ENCODE measurements at regions not wholly inside any gene's neighbourhood (a gene's known extent, or its start where the extent isn't known, plus 50 kb on each side); places are given as distances from the start of the nearest gene placed in this dataset.

DNA sequence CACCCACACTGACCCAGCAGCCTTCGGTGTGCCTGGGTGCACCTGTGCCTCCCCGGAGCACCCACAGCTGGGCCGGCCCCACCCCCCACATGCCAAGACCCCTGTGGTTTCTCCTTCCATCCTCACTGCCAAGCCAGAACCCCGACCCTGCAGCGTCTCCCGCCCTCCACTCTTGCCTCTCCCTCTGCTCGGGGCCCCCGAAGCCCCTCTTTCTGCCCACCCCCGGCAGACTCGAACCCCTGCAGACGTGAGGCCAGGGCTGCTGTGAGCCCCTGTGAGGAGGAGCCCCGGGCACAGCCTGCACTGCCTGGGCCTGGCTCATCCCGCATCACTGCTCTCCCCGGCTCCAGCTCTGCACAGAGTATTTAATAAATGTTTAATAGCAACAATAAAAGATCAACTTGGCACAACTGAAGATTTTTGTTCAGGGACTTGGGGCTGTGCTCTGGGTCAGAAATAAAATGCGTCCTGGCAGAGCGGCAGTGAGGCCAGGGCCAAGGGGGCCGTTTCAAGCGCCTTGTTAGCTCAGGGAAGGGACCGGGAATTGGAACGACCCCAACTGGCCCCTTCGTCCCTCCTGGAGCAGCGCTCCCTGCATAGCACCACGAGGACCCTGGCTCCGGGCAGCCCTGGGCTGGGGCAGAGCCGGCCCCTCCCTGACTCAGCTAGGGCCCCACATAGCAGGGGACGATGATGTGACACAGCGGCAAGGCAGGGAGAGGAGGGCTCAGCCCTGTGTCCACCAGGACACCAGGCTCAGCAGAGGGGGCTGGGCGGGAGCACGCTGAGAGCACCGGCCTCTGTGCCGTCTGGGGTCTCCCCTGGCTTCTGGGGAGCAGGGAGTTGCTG, 520.8 kb downstream of the BRD1 start:
- no peak for DNase-seq

DNA sequence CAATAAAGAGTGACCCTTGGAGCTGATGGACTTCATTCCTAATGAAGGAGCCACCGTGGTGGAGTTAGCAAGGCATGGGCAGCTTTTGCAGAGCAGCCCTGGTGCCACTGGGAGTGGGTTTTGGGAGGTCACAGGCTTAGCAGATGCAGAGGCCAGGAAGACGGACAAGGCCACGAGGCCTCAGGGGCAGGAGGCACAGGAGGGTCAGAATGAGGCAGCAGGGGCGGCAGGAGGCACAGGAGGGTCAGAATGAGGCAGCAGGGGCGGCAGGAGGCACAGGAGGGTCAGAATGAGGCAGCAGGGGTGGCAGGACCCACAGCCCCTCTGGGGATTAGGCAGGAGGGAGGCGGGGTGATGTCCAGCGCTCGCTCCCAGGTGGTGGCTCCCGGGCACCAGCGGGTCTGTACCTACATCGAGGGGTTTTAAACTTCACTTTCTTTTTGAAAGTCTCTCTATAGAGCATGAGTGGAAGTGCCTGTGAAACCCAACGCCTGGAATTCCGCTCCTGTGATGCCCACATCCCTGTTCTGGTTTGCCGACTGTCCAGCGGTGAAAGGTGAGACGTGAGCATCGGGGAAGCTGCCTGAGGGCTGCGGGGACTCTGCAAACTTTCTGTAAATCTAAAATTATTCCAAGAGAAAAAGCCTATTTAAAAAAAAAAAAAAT, 521.6 kb downstream of the BRD1 start:
- DNase-seq, result no peak

DNA sequence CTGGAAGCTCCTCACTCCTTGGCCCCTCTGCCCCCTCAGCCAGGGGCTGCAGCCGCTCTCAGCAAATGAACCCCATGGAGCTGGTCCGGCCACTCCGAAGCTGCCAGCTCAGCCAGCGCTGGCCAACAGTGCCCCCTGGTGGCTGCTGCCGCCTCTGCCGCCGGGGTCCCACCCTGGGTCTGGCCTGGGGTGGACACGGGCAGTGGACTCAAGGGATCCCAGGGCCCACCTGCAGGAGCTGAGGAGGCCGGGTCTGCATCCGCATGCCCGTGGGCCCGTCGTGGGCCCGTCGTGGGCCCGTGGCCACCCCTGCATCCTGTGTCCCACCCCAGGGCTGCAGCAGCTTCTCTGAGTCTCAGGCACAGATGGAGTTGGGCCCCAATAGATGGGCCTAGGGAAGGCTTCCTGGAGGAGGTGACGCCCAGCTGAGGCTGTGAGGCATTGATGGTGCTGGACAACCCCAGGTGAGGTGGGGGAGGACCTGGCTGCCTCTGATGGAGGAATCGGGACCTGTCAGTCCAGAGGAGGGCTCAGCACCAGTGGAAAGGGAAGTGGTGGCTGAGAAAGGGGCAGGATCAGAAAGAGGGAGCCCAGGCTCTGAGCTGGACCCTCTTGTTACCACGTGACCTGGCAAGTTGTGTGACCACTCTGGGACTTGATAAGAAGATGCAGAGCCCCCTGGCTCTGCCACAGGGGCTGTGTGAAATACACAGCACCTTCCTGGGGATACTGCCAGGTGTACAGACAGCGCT, 522.3 kb downstream of the BRD1 start:
- no peak for DNase-seq

DNA sequence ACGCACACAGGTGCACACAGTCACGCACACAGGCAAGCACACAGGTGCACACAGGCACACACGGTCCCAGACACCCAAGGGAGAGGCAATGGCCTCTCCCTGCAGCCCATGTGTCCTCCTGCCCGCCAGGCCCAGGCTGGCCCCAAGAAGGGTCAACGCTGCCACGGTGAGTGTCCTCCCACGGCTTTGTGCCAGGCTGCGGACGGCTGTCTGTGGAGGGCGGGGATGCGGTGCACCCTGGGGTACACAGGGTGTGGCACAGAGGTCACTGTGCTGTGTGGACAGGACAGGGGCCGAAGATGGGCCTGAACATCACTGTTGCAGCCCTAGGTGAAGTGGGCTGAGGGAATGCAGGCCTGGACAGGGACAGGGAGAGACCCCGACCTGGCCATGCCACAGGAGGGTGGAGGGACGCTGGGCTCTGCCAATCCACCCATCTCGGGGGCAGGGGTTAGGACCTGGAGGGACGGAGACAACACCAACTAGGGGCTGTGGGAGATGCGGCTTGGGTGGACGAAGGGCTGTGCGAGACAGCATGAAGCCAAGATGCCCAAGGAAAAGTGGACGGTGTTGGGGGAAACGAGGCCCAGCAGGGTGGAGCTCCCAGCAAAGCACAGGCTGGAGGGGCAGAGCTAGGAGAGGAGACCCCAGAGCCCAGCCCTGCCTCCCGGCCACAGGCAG, 523.8 kb downstream of the BRD1 start:
- no peak for DNase-seq

DNA sequence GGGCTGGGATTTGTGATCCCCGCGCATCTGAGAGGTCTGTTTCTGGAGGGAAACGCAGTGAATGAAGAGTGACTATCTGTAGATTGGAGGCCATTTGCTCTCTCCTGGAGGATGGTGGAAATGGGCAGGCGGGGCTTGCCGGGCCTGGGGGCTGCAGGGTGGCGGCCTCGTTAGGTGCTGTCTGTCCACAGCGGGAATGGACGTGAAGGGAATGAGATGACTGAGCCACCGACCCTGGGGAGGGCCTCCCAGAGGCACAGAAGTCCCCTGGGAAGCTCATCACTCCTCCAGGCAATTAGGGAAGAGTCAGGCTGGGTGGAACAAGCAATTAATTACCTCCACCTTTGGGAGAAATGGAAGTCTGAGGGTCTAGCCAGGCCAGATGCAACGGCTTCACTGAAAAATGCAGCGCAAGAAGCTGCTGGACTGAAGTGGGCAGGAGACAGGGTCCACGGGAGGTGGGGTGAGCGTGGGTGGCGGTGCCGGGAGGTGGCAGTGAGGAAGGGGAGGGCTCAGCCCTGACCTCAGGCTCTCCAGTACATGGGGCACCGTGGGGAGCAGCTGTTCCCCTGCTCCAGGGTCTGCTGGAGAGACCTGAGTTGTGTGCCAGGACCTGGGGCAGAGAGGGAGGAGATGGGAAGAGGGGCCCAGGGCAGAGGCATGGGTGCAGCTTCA, 524.5 kb downstream of the BRD1 start:
- no peak for DNase-seq

DNA sequence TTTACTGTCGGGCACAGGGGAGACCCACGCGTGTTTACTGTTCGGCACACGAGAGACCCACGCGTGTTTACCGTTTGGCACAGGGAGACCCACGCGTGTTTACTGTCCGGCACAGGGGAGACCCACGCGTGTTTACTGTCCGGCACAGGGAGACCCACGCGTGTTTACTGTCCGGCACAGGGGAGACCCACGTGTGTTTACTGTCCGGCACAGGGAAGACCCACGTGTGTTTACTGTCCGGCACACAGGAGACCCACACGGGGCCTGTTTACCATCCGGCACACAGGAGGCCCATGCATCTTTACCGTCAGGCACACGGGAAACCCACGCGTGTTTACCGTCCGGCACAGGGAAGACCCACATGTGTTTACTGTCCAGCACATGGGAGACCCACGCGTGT, 525.1 kb downstream of the BRD1 start:
- DNase-seq, result no peak

DNA sequence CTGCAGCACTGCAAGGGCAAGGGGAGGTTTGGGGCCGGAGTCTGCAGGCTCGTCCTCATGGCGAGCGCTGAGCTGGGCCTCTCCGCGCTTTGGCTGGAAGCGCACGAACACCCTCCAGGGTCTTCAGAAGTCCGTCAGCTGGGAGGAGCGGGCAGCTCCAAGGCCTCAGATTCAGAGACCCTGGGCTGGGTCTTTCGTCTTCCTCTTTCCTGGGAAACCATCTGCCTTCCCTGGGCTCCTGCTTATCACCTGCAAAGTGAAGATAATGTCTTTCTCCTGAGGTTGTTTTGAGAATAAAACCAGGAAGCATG, 525.6 kb downstream of the BRD1 start:
- no peak for DNase-seq

DNA sequence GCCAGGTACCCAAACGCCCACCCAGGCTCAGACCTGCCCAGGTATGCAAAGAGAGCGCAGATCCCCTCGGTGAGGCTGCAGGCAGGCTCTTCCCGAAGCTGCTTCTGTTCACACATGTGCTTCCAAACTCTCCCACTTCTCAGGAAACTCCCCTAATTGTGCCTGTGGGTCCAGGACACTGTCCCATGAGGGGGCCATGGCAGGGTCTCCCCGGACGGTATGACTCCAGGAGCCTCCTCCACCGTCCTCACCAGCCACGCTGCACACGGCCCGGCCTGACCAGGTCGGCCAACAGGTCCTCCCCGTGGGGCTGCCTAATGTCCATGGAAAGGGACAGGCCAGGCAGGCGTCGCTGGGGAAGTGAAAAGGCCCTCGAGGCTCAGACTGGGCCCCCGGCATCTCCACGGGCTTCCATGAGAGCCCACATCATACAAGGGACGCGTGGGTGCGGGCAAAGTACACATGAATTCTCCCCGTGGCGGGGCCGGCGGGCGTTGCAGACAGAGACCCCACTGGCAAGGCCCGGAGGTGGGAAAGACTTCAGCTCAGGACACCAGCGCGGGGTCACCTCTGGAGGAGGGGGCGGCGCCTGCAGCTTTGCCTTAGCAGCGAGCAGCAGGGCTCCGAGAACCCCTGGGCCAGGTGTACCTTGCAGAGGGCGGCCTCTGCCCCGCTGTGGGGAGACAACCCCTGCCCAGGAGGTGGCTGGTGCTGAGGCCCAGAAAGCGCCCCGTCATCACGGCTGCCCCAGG, 526.1 kb downstream of the BRD1 start:
- DNase-seq, result no peak

DNA sequence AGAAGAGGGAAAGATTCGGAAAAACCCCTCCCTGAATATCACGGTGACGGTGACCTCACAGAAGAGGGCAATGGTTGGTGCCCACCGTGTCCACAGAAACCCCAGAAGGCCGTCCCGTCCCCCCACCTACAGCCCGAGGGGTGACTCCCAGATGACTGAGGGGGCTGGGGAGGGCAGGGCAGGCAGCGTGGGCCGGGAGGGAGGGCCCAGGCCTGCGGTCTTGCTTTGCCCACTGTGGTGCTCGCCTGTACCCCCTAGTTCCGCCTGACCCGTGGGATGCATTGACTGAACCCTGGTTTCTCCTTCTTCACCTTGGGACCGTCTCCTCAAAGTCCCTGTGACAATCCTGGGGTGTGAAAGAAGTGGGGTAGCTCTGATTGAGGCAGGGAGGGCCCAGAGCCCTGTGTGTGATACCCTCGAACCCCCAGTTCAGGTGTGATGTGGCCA, 526.7 kb downstream of the BRD1 start:
- no peak for DNase-seq

DNA sequence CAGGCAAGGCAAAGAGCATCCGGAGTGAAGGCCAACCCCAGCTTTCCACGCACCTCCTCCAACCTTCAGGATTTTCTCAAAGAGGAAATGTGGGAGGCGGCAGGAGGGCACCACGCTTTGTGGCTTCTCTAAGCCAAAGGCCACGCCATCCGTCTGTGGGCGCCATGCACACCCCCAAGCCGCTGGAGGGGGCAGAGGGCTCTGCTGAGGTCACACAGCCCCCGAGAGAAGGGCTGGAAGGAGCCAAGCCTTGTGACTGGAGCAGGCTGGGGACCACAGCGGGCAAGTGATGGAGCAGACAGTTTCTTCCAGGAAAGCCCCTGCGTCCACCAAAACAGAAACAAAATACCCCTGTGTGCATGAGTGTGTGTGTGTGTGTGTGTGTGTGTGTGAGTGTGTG, 527.4 kb downstream of the BRD1 start:
- no peak for DNase-seq

DNA sequence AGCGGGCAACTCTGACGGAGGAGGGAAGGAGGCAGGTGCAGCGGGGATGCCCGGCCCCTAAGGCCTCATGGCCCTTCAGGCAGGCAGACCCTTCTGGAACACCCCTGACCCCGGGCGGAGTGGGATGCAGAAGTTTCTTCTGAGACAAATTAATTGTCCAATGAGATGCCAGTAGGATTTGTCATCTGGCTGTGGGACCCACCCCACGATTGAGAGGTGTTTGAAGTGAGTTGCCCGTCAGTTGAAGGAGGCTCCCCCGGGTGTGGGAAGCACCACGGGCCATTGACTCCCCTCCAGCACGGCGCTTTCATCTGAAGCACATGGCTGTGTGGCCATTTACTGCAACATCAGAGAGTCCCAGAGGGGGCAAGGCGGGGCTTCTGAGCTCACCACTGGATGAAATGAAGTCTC, 527.8 kb downstream of the BRD1 start:
- no peak for DNase-seq

DNA sequence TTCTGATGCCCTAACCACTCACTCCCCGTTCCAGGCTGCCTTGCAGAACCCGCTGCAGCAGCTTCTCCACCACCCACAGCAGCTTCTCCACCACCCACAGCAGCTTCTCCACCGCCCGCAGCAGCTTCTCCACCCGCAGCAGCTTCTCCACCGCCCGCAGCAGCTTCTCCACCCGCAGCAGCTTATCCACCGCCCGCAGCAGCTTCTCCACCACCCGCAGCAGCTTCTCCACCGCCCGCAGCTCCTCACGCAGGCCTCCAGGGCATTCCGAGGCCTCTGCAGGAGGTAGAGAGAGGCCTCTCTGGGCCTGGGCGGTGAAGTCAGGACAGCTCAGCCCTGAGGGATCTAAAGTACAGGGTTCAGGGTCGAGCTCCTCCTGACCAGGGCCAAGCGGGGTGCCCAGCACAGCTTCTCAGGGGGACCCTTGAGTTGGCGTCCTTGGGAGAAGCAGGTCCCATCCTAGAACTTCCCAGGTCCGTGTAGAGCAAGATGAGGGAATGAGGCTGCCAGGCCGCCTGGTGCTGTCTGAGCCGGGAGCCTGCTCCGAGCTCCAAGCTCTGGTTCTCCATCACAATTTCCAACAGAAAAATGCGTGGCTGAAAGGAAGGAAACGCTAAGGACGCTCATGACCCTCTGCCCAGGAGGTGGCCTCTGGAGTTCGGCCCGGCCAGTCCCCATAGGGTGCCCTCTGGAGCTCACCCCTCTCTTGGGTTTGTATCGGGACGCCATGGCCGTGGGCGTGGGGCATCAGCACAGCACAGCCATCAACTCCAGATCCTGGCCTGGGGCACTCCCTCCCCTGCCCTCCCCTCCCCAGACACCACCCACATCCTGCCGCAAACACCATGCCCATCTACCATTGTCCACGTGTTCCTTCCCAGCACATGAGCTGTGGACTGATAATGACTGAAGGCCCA, 528.6 kb downstream of the BRD1 start:
- no peak for DNase-seq

DNA sequence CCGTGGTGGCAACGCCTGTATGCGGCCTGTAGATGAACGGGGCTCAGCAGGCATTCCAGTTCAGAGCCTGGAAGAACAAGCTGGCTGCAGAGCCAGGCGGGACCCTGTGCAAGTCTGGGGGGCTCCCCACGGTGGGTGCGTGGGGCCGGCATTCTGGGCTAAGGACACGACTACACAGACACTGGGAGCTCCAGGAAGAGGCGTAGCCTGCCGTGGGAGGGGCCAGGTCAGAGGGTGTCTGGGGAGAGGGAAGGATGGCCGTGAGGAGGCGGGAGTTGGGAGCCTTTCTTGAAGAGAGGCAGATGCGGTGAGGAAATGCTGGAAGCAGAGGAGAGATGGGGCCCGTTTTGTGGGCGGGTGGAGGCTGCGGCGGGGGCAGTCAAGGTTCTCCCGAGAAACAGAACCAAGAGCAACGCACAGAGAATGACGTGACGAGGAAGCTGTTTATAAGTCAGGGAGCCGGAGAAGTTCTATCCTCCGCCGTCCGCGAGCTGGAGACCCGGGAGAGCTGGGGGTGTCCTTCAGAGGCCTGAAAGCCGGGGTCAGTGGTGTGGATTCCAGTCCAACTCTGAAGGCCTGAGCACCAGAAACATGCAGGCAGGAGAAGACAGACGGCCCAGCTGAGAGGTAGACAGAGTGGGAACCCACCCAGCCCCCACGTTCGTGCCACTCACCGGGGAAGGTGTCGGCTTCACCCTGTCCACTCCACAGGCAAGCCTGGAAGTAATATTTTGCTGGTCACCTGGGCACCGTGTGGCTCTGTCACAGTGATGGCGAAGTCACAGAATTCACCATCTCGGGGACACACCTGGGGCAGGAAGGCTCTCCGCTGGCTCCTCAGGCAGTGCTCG, 529.6 kb downstream of the BRD1 start:
- no peak for DNase-seq

DNA sequence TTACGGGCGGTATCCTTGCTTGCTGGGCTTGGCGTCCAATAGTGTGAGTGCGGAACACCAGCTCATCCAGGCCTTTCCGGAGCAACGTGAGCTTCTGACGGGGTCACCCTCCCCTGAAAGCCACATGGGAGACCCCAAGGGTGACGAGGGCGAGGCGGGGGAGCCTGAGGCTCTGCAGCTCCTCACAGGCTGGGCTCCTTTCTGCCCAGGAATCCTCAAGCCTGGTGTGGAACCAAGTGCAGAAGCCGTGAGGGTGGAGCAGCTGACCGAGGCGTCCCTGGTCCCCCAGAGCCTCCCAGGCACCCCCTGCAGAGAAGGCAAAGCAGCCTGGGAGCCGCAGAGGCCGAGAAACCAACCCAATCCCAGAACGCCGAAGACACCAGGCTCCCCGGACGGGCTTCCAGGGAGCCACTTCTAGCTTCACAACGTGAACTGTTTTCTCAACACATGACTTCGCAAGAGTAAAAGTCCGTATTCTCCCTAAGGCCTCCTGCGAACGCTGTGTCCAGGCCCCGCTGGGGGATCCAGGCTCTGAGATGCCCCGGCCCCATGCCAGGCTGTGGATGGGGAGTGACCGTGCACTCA, 530.3 kb downstream of the BRD1 start:
- no peak for DNase-seq

DNA sequence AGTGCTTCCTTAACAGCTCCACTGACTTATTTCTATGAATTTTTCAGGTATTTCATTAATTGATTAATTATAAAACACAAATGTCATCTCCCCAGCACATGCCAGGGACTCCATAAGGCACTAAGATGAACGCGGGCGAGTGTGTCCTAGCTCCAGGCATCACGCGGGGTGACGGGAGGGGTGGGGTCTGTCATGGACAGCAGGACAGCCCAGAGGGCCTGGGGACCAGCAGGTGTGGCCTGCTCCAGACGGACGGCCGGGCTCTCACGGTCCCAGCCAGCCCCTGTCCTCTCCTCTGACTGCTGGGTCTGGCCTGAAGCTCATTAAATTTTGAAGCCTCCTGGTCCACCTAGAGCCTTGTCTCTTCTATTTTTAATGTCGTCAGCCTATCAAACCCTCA, 531.1 kb downstream of the BRD1 start:
- no peak for DNase-seq

DNA sequence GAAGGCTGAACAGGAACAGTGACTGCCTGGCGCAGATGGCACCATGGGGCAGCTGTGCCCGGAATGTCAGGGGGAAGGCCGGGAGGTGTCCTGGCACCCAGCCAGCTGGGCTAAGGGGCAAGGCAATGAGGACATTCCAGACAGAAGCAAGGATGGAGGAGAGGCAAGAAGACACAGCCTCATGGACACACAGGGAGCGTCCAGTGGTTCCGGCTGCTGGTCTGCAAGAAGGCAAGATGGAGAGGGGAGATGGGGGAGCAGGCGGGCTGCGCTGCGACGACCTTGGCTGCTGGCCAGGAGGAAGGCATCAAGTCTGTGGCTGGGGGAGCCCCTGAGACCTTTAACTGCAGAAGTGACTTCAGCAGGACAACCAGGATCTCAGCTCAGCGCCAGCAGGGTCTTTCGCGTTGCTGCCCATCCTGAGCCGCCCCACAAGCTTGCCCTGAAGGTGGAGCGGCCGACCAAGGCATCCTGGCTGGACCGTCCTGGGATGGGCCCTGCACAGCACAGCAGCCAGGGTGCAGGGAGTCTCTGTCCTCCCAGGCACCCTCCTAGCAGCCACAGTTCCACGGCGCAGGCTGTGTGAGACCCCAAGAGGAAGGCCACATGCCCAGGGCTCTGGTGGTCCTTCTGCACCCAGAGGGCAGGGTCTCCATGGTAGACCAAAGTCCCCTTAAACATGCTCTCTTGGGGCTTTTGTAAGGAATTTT, 531.7 kb downstream of the BRD1 start:
- DNase-seq, result no peak

DNA sequence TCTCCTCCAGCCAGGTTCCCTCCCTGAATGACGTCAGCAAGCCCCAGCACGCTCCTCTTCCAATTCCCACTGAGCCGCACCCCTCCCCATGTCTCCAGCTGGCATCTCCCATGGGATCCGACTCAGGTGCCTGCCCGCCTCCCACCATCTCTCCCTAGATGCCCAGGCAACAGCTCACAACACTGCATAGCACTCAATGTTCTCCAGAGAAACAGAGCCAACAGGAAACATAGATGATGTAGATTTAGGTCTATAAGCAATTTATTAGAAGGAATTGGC, 532.3 kb downstream of the BRD1 start:
- no peak for DNase-seq

DNA sequence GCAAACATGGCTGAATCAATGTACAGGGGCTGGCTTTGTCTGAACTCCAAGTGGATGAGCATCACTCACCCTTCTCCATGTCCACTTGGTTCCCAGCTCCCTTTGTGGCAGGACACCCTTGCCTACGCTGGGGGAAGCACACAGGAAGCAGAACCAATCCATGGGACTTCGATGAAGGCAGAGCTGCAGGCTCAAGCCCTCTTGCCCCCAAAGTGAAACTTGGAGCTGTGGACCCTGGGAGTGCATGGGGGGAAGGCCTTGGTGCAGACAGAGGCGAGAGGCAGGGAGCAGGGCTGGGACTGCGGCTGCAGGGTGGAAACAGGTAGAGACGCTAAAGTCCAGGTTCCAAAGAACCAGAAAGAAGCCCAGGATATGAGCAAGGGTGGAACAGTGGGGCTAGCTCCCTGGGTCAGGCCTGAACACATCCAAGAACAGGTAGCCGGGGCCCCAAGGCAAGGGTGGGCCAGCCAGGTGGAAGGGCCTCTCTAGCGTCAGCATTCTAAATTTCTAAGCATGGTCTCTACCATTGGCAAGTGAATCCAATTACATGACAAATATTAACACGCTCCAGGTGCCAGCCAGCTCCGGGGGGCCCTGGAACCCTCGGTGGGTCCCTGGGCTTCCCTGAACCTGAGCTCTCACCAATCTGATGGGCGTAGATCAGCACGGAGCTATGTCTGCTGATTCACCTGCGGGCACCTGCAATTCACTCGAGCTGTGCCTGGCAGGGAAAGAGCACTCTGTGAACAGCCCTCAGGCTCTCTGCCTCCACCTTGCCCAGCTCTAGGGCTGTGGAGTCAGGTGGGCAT, 532.8 kb downstream of the BRD1 start:
- DNase-seq, result no peak

All from EL (cell line).